ENCODE measurements at regions not wholly inside any gene's neighbourhood (a gene's known extent, or its start where the extent isn't known, plus 50 kb on each side); places are given as distances from the start of the nearest gene placed in this dataset.
A peak's percentile ranks its signal among the peaks of the same experiment; 100 is the strongest.
"Not testable (repeated sequence)": the region's sequence is repeated elsewhere in the genome, so short reads cannot be mapped to it uniquely, and the experiment has no call there.

GRCh38 chr15:20680257-20680815 lies 138.7 kb upstream of the GOLGA6L6 start:
- not testable (repeated sequence) for DNase-seq (ENCODE audit: low spot score)

- no peak for DNase-seq (ENCODE audit: low spot score)
Observed at GRCh38 chr15:20672470-20672869, 130.9 kb upstream of the GOLGA6L6 start.

GRCh38 chr15:20671675-20672074 lies 130.1 kb upstream of the GOLGA6L6 start:
- no peak for DNase-seq (ENCODE audit: low spot score)

DNA sequence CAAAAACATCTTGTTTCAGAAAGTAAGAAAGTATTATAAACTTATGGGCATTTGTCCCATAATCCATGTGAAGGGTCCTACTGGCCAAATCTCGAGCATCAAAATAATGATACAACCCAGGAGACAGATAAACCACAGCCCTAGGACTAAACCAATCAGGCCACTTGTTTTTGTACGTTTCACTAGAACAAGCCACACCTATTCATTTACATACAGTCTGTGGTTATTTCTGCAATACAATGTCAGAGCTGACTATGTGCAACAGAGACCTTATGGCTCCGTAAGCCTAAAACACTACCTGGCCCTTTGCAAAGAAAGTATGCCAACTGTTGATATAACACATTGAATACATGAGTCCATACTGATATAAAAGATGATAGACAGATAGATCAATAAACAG lies 124.8 kb upstream of the GOLGA6L6 start:
- DNase-seq (ENCODE audit: low spot score): not testable (repeated sequence)

DNA sequence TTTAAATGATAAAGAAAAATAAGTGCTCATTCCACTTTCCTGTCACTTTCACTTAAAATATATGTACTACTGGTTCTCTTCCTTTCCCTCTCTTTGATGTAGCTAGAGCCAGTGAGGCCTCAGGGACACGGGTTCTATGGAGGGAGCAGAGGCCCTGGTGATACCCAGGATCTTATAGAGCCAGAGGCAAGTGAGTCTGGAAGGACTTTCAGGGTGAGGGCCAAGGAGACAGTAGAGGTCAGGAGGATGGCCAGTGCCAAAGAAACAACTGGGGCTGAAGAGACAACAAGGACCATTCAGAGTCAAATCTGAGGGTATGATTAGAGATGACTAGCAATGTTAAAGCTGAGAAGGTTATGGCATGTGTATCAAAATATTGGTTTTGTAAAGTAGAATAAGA lies 124.1 kb upstream of the GOLGA6L6 start:
- DNase-seq (ENCODE audit: low spot score): no peak

DNA sequence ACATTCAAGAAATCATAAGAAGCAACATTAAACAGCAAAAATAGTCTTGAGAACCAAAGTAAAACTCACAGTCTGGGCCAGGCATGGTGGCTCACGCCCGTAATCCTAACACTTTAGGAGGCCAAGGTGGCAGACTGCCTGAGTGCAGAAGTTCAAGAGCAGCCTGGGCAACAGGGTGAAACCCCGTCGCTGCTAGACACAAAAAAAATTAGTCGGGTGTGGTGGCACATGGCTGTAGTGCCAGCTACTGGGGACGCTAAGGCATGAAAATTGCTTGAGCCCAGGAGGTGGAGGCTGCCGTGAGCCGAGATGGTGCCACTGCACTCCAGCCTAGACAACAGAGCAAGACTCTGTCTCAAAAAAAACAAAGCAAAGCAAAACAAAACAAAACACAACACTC lies 117.7 kb upstream of the GOLGA6L6 start:
- no peak for DNase-seq (ENCODE audit: low spot score)

- no peak for DNase-seq (ENCODE audit: low spot score)
Observed at GRCh38 chr15:20658024-20658423, 116.4 kb upstream of the GOLGA6L6 start.

- DNase-seq (ENCODE audit: low spot score): no peak
Observed at GRCh38 chr15:20657084-20657483, 115.5 kb upstream of the GOLGA6L6 start.

GRCh38 chr15:20652914-20653313 lies 111.3 kb upstream of the GOLGA6L6 start:
- no peak for DNase-seq (ENCODE audit: low spot score)

GRCh38 chr15:20648402-20648975 lies 106.9 kb upstream of the GOLGA6L6 start:
- DNase-seq (ENCODE audit: low spot score): not testable (repeated sequence)

DNA sequence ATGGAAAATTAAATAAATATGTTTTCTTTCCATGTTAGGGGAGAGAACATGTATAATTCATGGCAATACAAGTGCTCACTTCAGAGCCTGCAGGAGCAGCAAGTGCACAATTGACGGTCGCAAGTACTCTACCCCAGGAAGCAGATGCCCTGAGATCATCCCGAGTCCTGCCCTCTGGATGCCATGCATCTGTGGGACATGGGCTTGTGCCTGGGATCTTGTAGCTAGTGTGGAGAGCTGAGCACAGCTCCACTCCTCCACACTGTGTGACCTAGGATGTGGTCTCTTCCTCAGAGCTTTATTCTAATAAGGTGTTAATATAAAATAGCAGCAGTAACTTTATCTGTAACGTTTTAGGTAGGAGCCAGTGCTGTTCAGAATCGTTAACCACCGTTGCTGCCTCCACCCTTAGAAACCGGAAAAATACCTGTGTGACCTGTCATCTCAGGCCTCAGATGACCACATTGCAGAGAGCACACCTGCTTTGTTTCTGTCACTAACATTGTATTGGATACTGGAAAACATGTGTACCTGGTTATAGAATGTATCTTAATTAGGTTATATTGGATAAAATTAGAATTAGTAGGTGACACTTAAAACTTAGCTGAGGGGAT lies 105.0 kb upstream of the GOLGA6L6 start:
- peak; percentile 24 for DNase-seq (ENCODE audit: low spot score)

GRCh38 chr15:20645956-20646355 lies 104.4 kb upstream of the GOLGA6L6 start:
- peak; percentile 20 for DNase-seq (ENCODE audit: low spot score)

- no peak for DNase-seq (ENCODE audit: low spot score)
Observed at GRCh38 chr15:20644896-20645295, 103.3 kb upstream of the GOLGA6L6 start.

- peak; percentile 19 for DNase-seq (ENCODE audit: low spot score)
Observed at GRCh38 chr15:20643829-20644425, 102.3 kb upstream of the GOLGA6L6 start.

DNA sequence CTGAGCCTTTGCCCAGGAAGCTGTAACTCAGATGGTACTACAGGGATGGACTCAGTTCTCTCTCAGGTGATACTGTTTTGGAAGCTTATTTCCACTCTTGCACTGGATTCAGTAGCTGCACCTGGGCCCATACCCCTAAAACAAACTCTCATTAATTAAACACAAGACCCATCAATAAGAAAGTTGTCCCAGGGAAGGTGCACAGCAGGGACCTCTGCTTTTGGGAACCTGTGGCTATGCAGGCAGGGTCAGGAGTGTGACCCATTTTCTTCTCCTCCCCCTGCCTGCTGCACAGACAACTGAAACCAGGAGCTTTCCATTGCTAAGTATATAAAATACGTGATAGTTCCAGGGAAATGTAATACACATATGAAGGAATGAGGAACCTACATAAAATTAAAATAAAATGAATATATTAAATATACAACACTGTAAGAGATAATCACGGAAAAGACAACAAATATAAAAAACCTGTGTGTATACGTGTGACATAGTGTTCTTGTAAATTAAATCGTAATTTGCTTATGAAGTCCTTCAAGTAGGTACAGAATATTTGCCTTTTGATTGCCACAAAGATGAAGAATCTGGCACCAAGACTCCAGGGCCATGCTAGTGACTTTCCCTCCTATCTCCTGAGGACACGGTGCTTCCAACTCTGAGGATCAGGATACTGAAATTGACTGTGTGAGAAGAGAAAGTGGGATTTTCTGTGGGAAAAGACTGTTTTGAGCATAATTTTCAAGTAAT lies 101.6 kb upstream of the GOLGA6L6 start:
- no peak for DNase-seq (ENCODE audit: low spot score)

GRCh38 chr15:20642054-20642767 lies 100.6 kb upstream of the GOLGA6L6 start:
- no peak for DNase-seq (ENCODE audit: low spot score)

DNA sequence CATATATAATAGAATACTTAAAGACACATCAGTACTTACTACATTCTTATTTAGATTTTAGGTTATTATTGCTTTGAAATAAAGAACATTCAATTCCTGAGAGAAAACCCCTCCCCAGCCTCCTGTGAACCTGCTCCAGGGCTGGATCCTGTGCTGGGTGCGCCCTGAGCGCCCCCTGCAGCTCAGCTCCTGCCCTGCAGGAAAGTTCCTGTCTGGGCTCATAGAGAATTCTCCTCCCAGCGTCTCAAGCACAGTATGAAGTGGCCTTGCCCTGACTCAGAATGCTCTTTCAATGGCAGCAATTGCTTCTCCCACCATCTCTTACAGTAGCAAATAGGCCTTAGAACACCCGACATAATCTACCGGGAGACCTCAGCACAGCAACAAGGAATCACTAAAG lies 98.8 kb upstream of the GOLGA6L6 start:
- not testable (repeated sequence) for DNase-seq (ENCODE audit: low spot score)

DNA sequence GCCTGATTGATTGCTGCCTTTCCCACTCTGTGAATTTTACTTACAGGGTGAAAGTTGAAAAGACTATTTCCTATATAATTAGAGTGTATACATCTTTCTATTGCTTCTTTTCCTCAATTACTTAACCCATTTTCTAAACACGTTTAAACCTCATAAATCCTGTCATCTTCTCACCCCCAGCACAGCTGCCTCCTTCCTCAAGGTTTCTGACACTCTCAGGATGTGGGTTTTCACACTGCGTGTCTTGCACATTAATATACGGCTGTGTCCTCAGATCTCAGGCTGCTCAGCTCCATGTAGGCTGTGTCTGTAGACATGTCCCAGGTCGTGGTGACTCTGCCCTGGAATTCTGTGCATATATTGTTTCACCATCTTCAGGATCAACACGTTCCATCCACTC lies 97.6 kb upstream of the GOLGA6L6 start:
- not testable (repeated sequence) for DNase-seq (ENCODE audit: low spot score)

DNA sequence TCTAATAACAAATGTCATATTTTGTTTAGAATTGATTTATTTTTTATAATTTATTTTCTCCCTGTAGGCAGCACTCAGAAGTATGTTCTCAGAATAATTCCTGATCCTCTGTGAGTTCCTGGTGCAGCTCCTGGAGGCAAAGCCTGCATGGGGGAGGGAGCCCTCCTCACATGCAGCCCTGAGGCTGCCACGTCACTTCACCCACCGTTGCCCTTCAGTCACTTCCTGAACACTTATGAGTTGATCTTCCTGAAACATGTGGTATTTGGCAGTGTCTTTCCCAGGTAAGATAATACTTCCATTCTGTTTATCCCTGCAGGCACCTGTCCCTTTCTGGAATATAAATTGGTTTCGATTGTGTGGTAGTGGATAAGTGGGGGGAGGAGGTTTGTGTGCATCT lies 95.9 kb upstream of the GOLGA6L6 start:
- not testable (repeated sequence) for DNase-seq (ENCODE audit: low spot score)

DNA sequence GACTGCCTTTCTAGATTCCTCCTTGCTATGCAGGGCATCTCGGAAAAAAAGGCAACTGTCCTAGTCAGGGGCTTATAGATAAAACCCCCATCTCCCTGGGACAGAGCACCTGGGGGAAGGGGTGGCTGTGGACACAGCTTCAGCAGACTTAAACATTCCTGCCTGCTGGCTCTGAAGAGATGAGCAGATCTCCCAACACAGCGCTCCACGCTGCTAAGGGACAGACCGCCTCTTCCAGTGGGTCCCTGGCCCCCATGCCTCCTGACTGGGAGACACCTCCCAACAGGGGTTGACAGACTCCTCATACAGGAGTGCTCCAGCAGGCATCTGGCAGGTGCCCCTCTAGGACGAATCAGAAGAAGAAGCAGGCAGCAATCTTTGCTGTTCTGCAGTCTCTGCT lies 87.9 kb upstream of the GOLGA6L6 start:
- DNase-seq (ENCODE audit: low spot score): not testable (repeated sequence)

- DNase-seq (ENCODE audit: low spot score): not testable (repeated sequence)
Observed at GRCh38 chr15:20628538-20628937, 86.9 kb upstream of the GOLGA6L6 start.

GRCh38 chr15:20625469-20625868 lies 83.9 kb upstream of the GOLGA6L6 start:
- not testable (repeated sequence) for DNase-seq (ENCODE audit: low spot score)

Data from AG20443 (cell line).